ENCODE measurements at regions not wholly inside any gene's neighbourhood (a gene's known extent, or its start where the extent isn't known, plus 50 kb on each side); places are given as distances from the start of the nearest gene placed in this dataset.
A peak's percentile ranks its signal among the peaks of the same experiment; 100 is the strongest.

GRCh38 chr2:160703648-160704585 is 210.3 kb upstream of the RBMS1 start:
- POLR2A ChIA-PET = no interaction called here
- 1% methylated on average over 8 of the region's 8 CpGs for WGBS (ENCODE audit: insufficient coverage)
- H3K4me1 ChIP-seq (ENCODE audit: control insufficient read depth in 2 of 2, insufficient read depth in 2 of 2, low read length in 2 of 2) = peaks cover 14 to 16% of the 10 kb centered on the region in 2 donors
- H3K27ac ChIP-seq (ENCODE audit: low read length in 2 of 2) = peak overlapping the region; percentile 5 to 69
- no peaks in the 10 kb centered on the region for H4K20me1 ChIP-seq (ENCODE audit: control insufficient read depth, insufficient read depth, low read length, poor library complexity, severe bottlenecking)
- H3K27ac Mint-ChIP-seq = peak overlapping the region; percentile 73
- H3K4me1 Mint-ChIP-seq = peaks cover 19% of the 10 kb centered on the region
- peak; percentile 71 for ATAC-seq (ENCODE audit: low read depth)
- peak overlapping the region; percentile 70 for H2AFZ ChIP-seq (ENCODE audit: insufficient read depth, low read depth, low read length, poor library complexity, severe bottlenecking)
- no peaks in the 10 kb centered on the region for H3K27me3 ChIP-seq (replicated peaks in 1 of 4; ENCODE audit: control extremely low read depth in 1 of 4, control insufficient read depth in 3 of 4, insufficient read depth in 4 of 4, low read length in 3 of 4)
- peaks cover 5% of the 10 kb centered on the region for H3K27me3 Mint-ChIP-seq
- H3K4me3 Mint-ChIP-seq = peak overlapping the region; percentile 48
- peak overlapping the region; percentile 34 for H3K9ac ChIP-seq (ENCODE audit: low read length)
- H3K4me3 ChIP-seq (ENCODE audit: control extremely low read depth in 1 of 5, extremely low read depth in 1 of 5, insufficient read depth in 1 of 5, low read depth in 2 of 5, low read length in 4 of 5) = peak overlapping the region in 2 of 5 experiments; percentile 13 to 33
- H3K4me2 ChIP-seq (replicated peaks; ENCODE audit: low read depth, low read length, poor library complexity, severe bottlenecking) = peak overlapping the region; percentile 62
- DNase-seq = peak; percentile 51
- H3K9me3 Mint-ChIP-seq (ENCODE audit: insufficient read depth) = no peaks in the 10 kb centered on the region
- intact Hi-C loops (cut with micrococcal nuclease) = no loop called here
- CTCF ChIA-PET = no interaction called here
- H3K79me2 ChIP-seq (ENCODE audit: control insufficient read depth, insufficient read depth, low read length) = no peaks in the 10 kb centered on the region
- TF ChIP-seq EZH2 (IDR thresholded peaks at IDR 0.05; ENCODE audit: borderline replicate concordance, insufficient read depth, low read depth, low read length, poor library complexity, severe bottlenecking) (no peak), CTCF (IDR thresholded peaks at IDR 0.05) (no peak)
- no peaks in the 10 kb centered on the region for H3K36me3 ChIP-seq (replicated peaks in 1 of 2; ENCODE audit: control extremely low read depth in 1 of 2, control insufficient read depth in 1 of 2, extremely low read depth in 1 of 2, insufficient read depth in 2 of 2, low read length in 1 of 2)
- peaks cover 0 to 1% (median 0%) of the 10 kb centered on the region in 3 donors for H3K9me3 ChIP-seq (ENCODE audit: control extremely low read depth in 1 of 3, control insufficient read depth in 2 of 3, insufficient read depth in 1 of 3, low read length in 2 of 3)

DNA sequence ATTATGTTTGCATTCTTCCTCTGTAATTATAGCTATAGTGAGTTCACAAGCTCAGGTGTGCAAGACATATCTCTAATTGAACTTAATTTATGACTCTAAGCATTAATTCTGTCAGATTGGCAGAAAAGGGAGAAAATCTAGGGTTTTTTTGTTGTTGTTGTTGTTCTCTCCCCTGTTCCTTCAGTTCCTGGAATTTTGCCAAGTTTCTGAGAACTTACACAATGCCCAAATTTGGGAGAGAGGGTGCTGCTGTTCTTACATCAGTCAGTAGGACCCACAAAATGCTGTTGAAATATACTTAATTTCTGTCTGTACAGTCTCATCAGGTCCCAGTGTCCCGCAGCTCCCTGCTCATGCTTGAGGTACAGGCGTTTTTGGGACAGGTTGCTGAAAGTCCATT is 221.8 kb upstream of the RBMS1 start:
- no peaks in the 10 kb centered on the region for H3K27me3 ChIP-seq (replicated peaks in 1 of 4; ENCODE audit: control extremely low read depth in 1 of 4, control insufficient read depth in 3 of 4, insufficient read depth in 4 of 4, low read length in 3 of 4)
- no peaks in the 10 kb centered on the region for H3K4me1 ChIP-seq (ENCODE audit: control insufficient read depth in 2 of 2, insufficient read depth in 2 of 2, low read length in 2 of 2)
- no peak overlapping the region for H3K4me2 ChIP-seq (replicated peaks; ENCODE audit: low read depth, low read length, poor library complexity, severe bottlenecking)
- ChIA-PET CTCF (no interaction called here), POLR2A (no interaction called here)
- peaks cover 0 to 2% (median 0%) of the 10 kb centered on the region in 3 donors for H3K9me3 ChIP-seq (ENCODE audit: control extremely low read depth in 1 of 3, control insufficient read depth in 2 of 3, insufficient read depth in 1 of 3, low read length in 2 of 3)
- H3K36me3 ChIP-seq (replicated peaks in 1 of 2; ENCODE audit: control extremely low read depth in 1 of 2, control insufficient read depth in 1 of 2, extremely low read depth in 1 of 2, insufficient read depth in 2 of 2, low read length in 1 of 2) = no peaks in the 10 kb centered on the region
- TF ChIP-seq CTCF (IDR thresholded peaks at IDR 0.05) = no peak
- no peak for TF ChIP-seq EZH2 (IDR thresholded peaks at IDR 0.05; ENCODE audit: borderline replicate concordance, insufficient read depth, low read depth, low read length, poor library complexity, severe bottlenecking)
- Mint-ChIP-seq H3K9me3 (ENCODE audit: insufficient read depth) (no peaks in the 10 kb centered on the region), H3K27me3 (no peaks in the 10 kb centered on the region), H3K4me3 (no peak overlapping the region), H3K27ac (no peak overlapping the region), H3K4me1 (no peaks in the 10 kb centered on the region)
- WGBS (ENCODE audit: insufficient coverage) = 100% methylated on average over 2 of the region's 2 CpGs
- no peak for DNase-seq
- intact Hi-C loops (cut with micrococcal nuclease) = no loop called here
- H2AFZ ChIP-seq (ENCODE audit: insufficient read depth, low read depth, low read length, poor library complexity, severe bottlenecking) = no peak overlapping the region
- H3K9ac ChIP-seq (ENCODE audit: low read length) = no peak overlapping the region
- no peaks in the 10 kb centered on the region for H3K79me2 ChIP-seq (ENCODE audit: control insufficient read depth, insufficient read depth, low read length)
- no peaks in the 10 kb centered on the region for H4K20me1 ChIP-seq (ENCODE audit: control insufficient read depth, insufficient read depth, low read length, poor library complexity, severe bottlenecking)
- no peak overlapping the region for H3K27ac ChIP-seq (ENCODE audit: low read length in 2 of 2)
- no peak for ATAC-seq (ENCODE audit: low read depth)
- H3K4me3 ChIP-seq (ENCODE audit: control extremely low read depth in 1 of 5, extremely low read depth in 1 of 5, insufficient read depth in 1 of 5, low read depth in 2 of 5, low read length in 4 of 5) = no peak overlapping the region

Data from B cell (primary cell).